HepG2 (cell line): ENCODE measurements at regions not wholly inside any gene's neighbourhood (a gene's known extent, or its start where the extent isn't known, plus 50 kb on each side); places are given as distances from the start of the nearest gene placed in this dataset.

ENCODE experiments used
- ESRRA ChIP-seq: sonication (generic); formaldehyde crosslinking; IDR thresholded peaks from 2 replicates; pipeline ENCODE4 v1.5.1; 2020; ENCODE audit warnings: mild to moderate bottlenecking, low read depth, missing genetic modification reagents
- EZH2 ChIP-seq: conservative IDR thresholded peaks from 2 replicates; pipeline ENCODE4 v1.6.1; 2012; ENCODE audit warnings: mild to moderate bottlenecking, low read depth, low read length, moderate library complexity
- HDAC1 ChIP-seq: sonication (generic); formaldehyde crosslinking; IDR thresholded peaks from 2 replicates; pipeline ENCODE4 v1.5.1; 2020; ENCODE audit warnings: mild to moderate bottlenecking, missing genetic modification reagents
- HNRNPLL ChIP-seq: fragments of 200-400 bp; formaldehyde crosslinking; IDR thresholded peaks from 2 replicates; pipeline ENCODE4 v1.6.1; 2017; ENCODE audit warnings: mild to moderate bottlenecking, low read depth, low read length; ENCODE audit not compliant: poor library complexity, severe bottlenecking
- JUN ChIP-seq: sonication (generic); formaldehyde crosslinking; IDR thresholded peaks from 2 replicates; pipeline ENCODE4 v1.4.0; 2020; ENCODE audit warnings: mild to moderate bottlenecking, missing genetic modification reagents
- NFKBIZ ChIP-seq: IDR thresholded peaks from 2 replicates; pipeline ENCODE4 v1.6.1; 2018; ENCODE audit warnings: missing genetic modification reagents, missing compliant biosample characterization
- PCBP2 ChIP-seq: fragments of 200-400 bp; formaldehyde crosslinking; optimal IDR thresholded peaks from 2 replicates; pipeline ENCODE3; 2018; ENCODE audit warnings: low read length, low read depth; ENCODE audit not compliant: poor library complexity, severe bottlenecking
- POLR2A ChIP-seq, 2 experiments: IDR thresholded peaks; 2 replicates each; pipeline ENCODE4 v1.6.1; 2011; ENCODE audit warnings: low read depth in 2 of 2, low read length in 2 of 2, mild to moderate bottlenecking in 1 of 2, moderate library complexity in 1 of 2; ENCODE audit not compliant: insufficient read depth in 1 of 2
- WIZ ChIP-seq: sonication (generic); formaldehyde crosslinking; IDR thresholded peaks from 2 replicates; pipeline ENCODE4 v1.5.1; 2020; ENCODE audit warnings: mild to moderate bottlenecking, missing genetic modification reagents
- ZNF749 ChIP-seq: sonication (generic); formaldehyde crosslinking; IDR thresholded peaks from 2 replicates; pipeline ENCODE4 v1.8.0; 2022; ENCODE audit warnings: mild to moderate bottlenecking, missing genetic modification reagents, moderate library complexity, borderline replicate concordance

DNA sequence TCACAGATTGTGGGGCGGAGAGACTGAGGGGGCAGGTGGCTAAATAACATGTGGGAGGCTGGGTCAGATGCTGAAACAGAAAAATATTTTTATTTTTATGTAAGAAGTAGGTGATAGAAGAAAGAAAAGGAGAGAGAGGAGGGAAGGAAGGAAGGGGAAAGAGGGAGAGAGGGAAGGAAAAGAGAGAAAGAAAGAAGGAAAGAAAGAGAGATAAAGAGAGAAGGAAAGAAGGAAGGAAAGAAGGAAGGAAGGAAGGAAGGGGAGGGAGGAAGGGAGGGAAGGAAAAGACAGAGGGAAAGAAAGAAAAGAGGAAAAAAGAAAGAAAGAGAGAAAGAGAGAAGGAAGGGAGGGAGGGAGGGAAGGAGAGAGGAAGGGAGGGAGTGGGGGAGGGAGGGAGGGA is 224.9 kb downstream of the UQCRFS1 start:
- TF ChIP-seq PCBP2 (no peak), WIZ (CRISPR knock-in tag) (no peak), ZNF749 (no peak), NFKBIZ (CRISPR knock-in tag) (no peak), HNRNPLL (no peak), ESRRA (CRISPR knock-in tag) (no peak), JUN (no peak), HDAC1 (CRISPR knock-in tag) (no peak), POLR2A (IDR thresholded peaks at IDR 0.05; ENCODE audit: insufficient read depth in 1 of 2, low read depth in 2 of 2, low read length in 2 of 2) (no peak), EZH2 (no peak)
